AG04450 (cell line): ENCODE measurements at regions not wholly inside any gene's neighbourhood (a gene's known extent, or its start where the extent isn't known, plus 50 kb on each side); places are given as distances from the start of the nearest gene placed in this dataset.

Experiments
- CTCF ChIA-PET: fragments of 300-600, 350-600 bp; formaldehyde crosslinking; extraction: SDS; loops from one replicate; lab custom pipeline; 2022; ENCODE audit warnings: antibody characterized with exemption, inconsistent platforms; lab: Charles Lee
- POLR2A ChIA-PET: fragments of 350-600 bp; formaldehyde crosslinking; extraction: SDS; loops from one replicate; lab custom pipeline; 2021; ENCODE audit warnings: antibody characterized with exemption, inconsistent platforms; lab: Yijun Ruan, JAX
- DNase-seq: peaks from one replicate; pipeline ENCODE4 v3.0.0-alpha.2; 2011; ENCODE audit warnings: low read depth, low spot score
- H3K27ac ChIP-seq: one replicate; pipeline ENCODE4 v1.5.1; 2012; ENCODE audit warnings: low read depth, low read length, control low read depth
- H3K27me3 ChIP-seq: one replicate; pipeline ENCODE4 v1.6.0; 2012; ENCODE audit warnings: low read length; ENCODE audit not compliant: control insufficient read depth, insufficient read depth
- H3K4me3 ChIP-seq: 2 replicates; pipeline ENCODE4 v1.5.1; 2011; ENCODE audit warnings: mild to moderate bottlenecking, low read depth, low read length, control low read depth
- H3K9me3 ChIP-seq: 2 replicates; pipeline ENCODE4 v1.5.1; 2012; ENCODE audit warnings: low read length; ENCODE audit not compliant: control insufficient read depth, insufficient read depth
- TF ChIP-seq, protein P1 (sequence below): IDR thresholded peaks from 2 replicates; pipeline ENCODE4 v1.5.1; 2011; ENCODE audit warnings: low read depth, low read length, control low read depth, inconsistent platforms

DNA sequence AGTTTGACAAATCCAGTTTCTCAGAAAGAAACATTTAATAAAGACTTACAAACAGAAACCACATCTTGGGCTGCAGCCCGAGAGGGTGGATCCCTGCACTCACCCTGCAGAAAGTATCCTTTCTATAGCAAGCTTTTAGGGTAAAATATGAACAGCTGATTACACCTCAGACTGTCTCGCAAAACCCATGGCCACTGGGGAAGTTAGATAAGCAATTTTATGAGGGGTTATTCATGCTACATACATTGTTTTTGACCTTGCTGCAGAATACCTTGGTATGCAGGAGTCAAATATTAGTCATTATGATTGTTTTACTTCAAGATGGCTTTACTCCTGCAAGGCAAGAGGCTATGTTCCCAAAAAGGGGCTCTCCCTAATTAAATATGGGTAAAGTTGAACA lies 126.9 kb downstream of the OR2B2 start:
- CTCF ChIA-PET, result interaction anchor here (1.8 kb wide), 1 partner anchor 110 kb away, joined by 6 read pairs; no protein-coding TSS in a partner anchor

DNA sequence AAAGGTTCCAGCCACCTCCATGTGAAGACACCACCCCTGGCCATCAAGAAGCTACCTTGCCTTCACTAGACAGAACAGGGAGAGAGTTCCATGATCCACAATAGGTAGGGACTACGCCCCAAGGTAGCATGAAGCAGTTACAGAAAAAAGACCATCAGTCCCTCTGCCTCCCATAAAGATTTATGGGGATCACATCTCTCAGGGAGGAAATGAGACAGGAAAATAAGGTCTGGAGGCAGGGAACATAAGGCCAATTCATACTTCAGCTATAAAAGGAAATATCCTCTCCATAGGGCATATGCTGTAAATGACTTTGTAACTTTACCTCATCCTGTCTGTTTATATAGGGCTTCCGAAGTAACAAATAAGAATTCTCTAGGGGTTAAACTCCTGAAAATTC lies 129.4 kb downstream of the OR2B2 start:
- peaks cover 6% of the 10 kb centered on the region for H3K27me3 ChIP-seq
- ChIA-PET CTCF (interaction anchor here (3.4 kb wide), 1 partner anchor 11 kb away, joined by 31 read pairs; no protein-coding TSS in a partner anchor), POLR2A (no interaction called here)
- no peak for DNase-seq
- TF ChIP-seq, protein P1, sequence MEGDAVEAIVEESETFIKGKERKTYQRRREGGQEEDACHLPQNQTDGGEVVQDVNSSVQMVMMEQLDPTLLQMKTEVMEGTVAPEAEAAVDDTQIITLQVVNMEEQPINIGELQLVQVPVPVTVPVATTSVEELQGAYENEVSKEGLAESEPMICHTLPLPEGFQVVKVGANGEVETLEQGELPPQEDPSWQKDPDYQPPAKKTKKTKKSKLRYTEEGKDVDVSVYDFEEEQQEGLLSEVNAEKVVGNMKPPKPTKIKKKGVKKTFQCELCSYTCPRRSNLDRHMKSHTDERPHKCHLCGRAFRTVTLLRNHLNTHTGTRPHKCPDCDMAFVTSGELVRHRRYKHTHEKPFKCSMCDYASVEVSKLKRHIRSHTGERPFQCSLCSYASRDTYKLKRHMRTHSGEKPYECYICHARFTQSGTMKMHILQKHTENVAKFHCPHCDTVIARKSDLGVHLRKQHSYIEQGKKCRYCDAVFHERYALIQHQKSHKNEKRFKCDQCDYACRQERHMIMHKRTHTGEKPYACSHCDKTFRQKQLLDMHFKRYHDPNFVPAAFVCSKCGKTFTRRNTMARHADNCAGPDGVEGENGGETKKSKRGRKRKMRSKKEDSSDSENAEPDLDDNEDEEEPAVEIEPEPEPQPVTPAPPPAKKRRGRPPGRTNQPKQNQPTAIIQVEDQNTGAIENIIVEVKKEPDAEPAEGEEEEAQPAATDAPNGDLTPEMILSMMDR, result no peak
- H3K4me3 ChIP-seq, result no peak overlapping the region
- H3K27ac ChIP-seq, result no peak overlapping the region
- H3K9me3 ChIP-seq, result no peaks in the 10 kb centered on the region

More for the DNA sequence above, 126.9 kb downstream of the OR2B2 start:
- TF ChIP-seq, protein P1, result no peak
- POLR2A ChIA-PET, result no interaction called here
- no peak overlapping the region for H3K27ac ChIP-seq
- no peak overlapping the region for H3K4me3 ChIP-seq
- no peak for DNase-seq
- H3K9me3 ChIP-seq, result no peaks in the 10 kb centered on the region
- H3K27me3 ChIP-seq, result peaks cover 2% of the 10 kb centered on the region

DNA sequence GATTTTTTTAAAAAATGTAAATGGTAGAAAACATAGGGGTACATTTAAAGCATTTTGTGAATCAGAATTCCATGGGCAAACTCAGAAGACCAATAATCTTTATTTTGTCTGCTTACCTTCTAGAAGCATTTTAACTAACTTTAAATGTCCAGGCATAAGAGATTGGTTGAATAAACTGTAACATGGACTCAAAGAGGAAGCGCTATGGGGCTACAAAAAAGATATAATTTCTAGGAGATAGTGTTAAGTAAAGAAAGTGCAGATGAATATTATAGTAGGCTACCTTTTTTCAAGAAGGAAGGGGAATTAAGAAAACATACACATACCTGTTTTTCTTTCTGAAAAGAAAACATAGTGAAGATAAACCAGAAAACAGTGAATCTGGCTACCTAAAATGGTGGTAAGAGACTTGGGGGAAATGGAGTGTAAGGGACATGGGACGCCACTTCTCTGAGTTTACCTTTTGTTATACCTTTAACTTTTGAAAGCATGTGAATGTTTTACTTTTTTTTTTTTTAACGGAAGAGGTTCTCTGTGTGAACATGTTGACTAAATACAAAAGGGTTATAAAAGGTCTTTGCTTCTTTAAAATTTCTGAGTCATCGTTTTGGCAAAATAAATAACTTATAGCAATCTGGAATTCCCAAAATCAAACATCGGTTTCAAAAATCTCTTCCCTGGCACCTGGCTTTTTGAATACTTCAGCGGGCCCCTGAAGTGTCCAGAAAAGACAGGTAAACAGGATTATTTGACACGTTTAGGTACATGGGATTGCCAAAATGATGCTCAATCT lies 133.4 kb downstream of the OR2B2 start:
- ChIA-PET POLR2A (no interaction called here), CTCF (interaction anchor here (0.7 to 1.6 kb wide), 2 partner anchors 18 to 117 kb away, joined by 4 to 5 read pairs; no protein-coding TSS in a partner anchor)
- H3K4me3 ChIP-seq, result no peak overlapping the region
- H3K9me3 ChIP-seq, result no peaks in the 10 kb centered on the region
- H3K27ac ChIP-seq, result no peak overlapping the region
- H3K27me3 ChIP-seq, result peaks cover 6% of the 10 kb centered on the region
- TF ChIP-seq, protein P1, result no peak
- DNase-seq, result no peak

DNA sequence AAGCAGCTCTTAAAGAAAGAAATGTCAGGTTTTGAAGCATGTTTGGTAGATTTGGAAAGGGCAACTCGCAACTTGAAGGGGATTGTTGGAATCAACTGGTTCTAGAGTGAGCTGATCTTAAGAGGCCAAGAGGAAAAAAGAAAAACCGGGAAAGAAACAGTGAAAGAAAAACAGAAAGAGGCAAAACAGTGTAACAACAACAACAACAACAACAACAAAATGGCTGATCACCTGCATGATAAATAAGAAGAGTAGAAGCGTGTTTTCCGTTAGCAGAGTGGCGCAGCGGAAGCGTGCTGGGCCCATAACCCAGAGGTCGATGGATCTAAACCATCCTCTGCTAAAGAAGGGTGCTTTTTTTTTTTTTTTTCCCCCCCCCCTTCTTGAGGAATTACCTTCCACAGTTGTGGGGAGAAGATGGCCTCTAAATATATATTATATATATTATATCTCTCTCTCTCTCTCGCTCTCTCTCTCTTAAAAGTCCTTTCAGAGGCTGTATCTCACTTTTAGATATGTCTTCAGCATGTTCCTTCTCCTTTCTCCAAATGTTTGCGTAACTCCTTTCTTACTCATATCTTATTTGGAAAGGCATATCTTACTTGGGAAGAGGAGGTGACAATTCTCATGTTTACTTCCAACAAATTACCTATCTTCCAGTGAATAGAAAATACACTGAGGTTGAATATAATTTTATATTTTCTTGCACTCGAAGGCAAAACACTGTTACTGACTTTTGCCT lies 134.4 kb downstream of the OR2B2 start:
- CTCF ChIA-PET, result no interaction called here
- no peak overlapping the region for H3K27ac ChIP-seq

More for the DNA sequence above, 134.4 kb downstream of the OR2B2 start:
- Histone ChIP-seq H3K27me3 (peaks cover 6% of the 10 kb centered on the region), H3K9me3 (no peaks in the 10 kb centered on the region), H3K4me3 (no peak overlapping the region)
- POLR2A ChIA-PET, result no interaction called here
- TF ChIP-seq, protein P1, result no peak
- DNase-seq, result no peak
